GM18909 (cell line): ENCODE measurements at regions not wholly inside any gene's neighbourhood (a gene's known extent, or its start where the extent isn't known, plus 50 kb on each side); places are given as distances from the start of the nearest gene placed in this dataset.

Source experiments
- ATAC-seq: cut with Tn5 transposase; IDR thresholded peaks from one replicate; pipeline ENCODE4 v1.9.1; 2021; ENCODE audit warnings: mild to moderate bottlenecking; ENCODE audit not compliant: unreplicated experiment, poor library complexity

- no peak for ATAC-seq
These were observed 192.5 kb downstream of the KLF12 start for GRCh38 chr13:73941752-73942151.

- no peak for ATAC-seq
These were observed 194.1 kb downstream of the KLF12 start for GRCh38 chr13:73940098-73940497.

GRCh38 chr13:73939603-73940002 is 194.6 kb downstream of the KLF12 start:
- no peak for ATAC-seq

GRCh38 chr13:73939071-73939380 is 195.2 kb downstream of the KLF12 start:
- ATAC-seq: no peak

GRCh38 chr13:73938372-73939070 is 195.7 kb downstream of the KLF12 start:
- ATAC-seq: no peak

GRCh38 chr13:73937441-73937840 is 196.8 kb downstream of the KLF12 start:
- no peak for ATAC-seq

- ATAC-seq: no peak
These were observed 198.2 kb downstream of the KLF12 start for GRCh38 chr13:73935991-73936390.

GRCh38 chr13:73934771-73935170 is 199.4 kb downstream of the KLF12 start:
- ATAC-seq: no peak

GRCh38 chr13:73934215-73934641 is 200.0 kb downstream of the KLF12 start:
- no peak for ATAC-seq

- ATAC-seq: no peak
These were observed 200.4 kb downstream of the KLF12 start for GRCh38 chr13:73933795-73934194.

- ATAC-seq: no peak
These were observed 202.1 kb downstream of the KLF12 start for GRCh38 chr13:73932091-73932490.

- ATAC-seq: no peak
These were observed 204.8 kb downstream of the KLF12 start for GRCh38 chr13:73929287-73929932.

GRCh38 chr13:73924607-73925006 is 209.6 kb downstream of the KLF12 start:
- ATAC-seq: peak; percentile 91

- no peak for ATAC-seq
These were observed 211.5 kb downstream of the KLF12 start for GRCh38 chr13:73922493-73923393.

GRCh38 chr13:73918691-73919090 is 215.5 kb downstream of the KLF12 start:
- no peak for ATAC-seq

- ATAC-seq: peak; percentile 63
These were observed 220.3 kb downstream of the KLF12 start for GRCh38 chr13:73913751-73914518.

- ATAC-seq: no peak
These were observed 221.0 kb downstream of the KLF12 start for GRCh38 chr13:73913079-73913740.

GRCh38 chr13:73911361-73911760 is 222.8 kb downstream of the KLF12 start:
- ATAC-seq: no peak

- ATAC-seq: peak; percentile 54
These were observed 223.5 kb downstream of the KLF12 start for GRCh38 chr13:73910733-73911132.

- ATAC-seq: no peak
These were observed 225.4 kb downstream of the KLF12 start for GRCh38 chr13:73908809-73909208.
